ENCODE measurements at regions not wholly inside any gene's neighbourhood (a gene's known extent, or its start where the extent isn't known, plus 50 kb on each side); places are given as distances from the start of the nearest gene placed in this dataset.

GRCh38 chr9:87447547-87448432 is 49.9 kb upstream of the DAPK1 start:
- DNase-seq (ENCODE audit: low read depth in 2 of 2): no peak
